ENCODE measurements at regions not wholly inside any gene's neighbourhood (a gene's known extent, or its start where the extent isn't known, plus 50 kb on each side); places are given as distances from the start of the nearest gene placed in this dataset.

- Histone ChIP-seq H3K9me3 (no peaks in the 10 kb centered on the region), H3K27ac (no peak overlapping the region), H3K36me3 (no peaks in the 10 kb centered on the region), H3K4me3 (no peak overlapping the region), H3K4me1 (no peaks in the 10 kb centered on the region), H3K27me3 (no peaks in the 10 kb centered on the region)
- ATAC-seq (no peak), DNase-seq (no peak)
- in situ Hi-C loops (cut with MboI; ENCODE audit: low sequenced_read_pairs in 4 of 4) (loop anchor here in 1 of 4 donors (10.0 to 25.0 kb wide), 3 partner anchors 87 to 909 kb away; partner anchors contain the start of gene PID1), intact Hi-C loops (cut with DNase I; ENCODE audit: low total_unique reads) (no loop called here)
- no peak for TF ChIP-seq CTCF (IDR thresholded peaks at IDR 0.05 in 4 of 5, conservative IDR thresholded peaks at IDR 0.05 in 1 of 5)
- TF ChIP-seq POLR2A (IDR thresholded peaks at IDR 0.05), result no peak
Observed at GRCh38 chr2:228678110-228678509, 496.6 kb upstream of the SPHKAP start.

GRCh38 chr2:228675646-228676045, 494.2 kb upstream of the SPHKAP start:
- ATAC-seq (no peak), DNase-seq (no peak)
- Histone ChIP-seq H3K4me1 (no peaks in the 10 kb centered on the region), H3K9me3 (no peaks in the 10 kb centered on the region), H3K36me3 (no peaks in the 10 kb centered on the region), H3K27me3 (no peaks in the 10 kb centered on the region), H3K27ac (peak overlapping the region in 3 of 4 donors; percentile 22 to 48 (median 39)), H3K4me3 (no peak overlapping the region)
- intact Hi-C loops (cut with DNase I; ENCODE audit: low total_unique reads), result no loop called here
- in situ Hi-C loops (cut with MboI; ENCODE audit: low sequenced_read_pairs in 4 of 4), result loop anchor here in 1 of 4 donors (10.0 to 25.0 kb wide), 3 partner anchors 89 to 912 kb away; partner anchors contain the start of gene PID1
- TF ChIP-seq POLR2A (IDR thresholded peaks at IDR 0.05), result no peak
- TF ChIP-seq CTCF (IDR thresholded peaks at IDR 0.05 in 4 of 5, conservative IDR thresholded peaks at IDR 0.05 in 1 of 5), result no peak

DNA sequence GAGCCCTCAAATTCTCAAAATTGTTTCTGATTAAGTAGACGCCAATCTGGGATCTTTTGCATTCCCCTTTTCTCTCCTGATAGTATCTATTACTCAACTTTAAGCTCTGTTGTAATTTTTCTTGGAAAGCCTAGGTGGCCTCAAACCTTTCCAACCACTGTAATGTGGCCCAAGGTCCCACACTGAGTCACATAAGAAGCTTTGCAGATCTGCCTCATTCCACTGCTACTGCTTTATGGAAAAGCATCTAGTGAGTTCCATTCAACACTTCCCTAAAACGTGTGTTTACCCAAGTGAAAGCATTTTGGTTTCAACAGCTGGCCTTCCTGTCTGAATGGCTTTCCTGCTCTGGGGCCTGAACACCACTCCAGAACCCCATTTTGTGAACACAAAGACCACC, 493.6 kb upstream of the SPHKAP start:
- Histone ChIP-seq H3K4me3 (no peak overlapping the region), H3K27me3 (no peaks in the 10 kb centered on the region), H3K9me3 (no peaks in the 10 kb centered on the region), H3K27ac (peak overlapping the region in 3 of 4 donors; percentile 22 to 48 (median 39)), H3K4me1 (no peaks in the 10 kb centered on the region), H3K36me3 (no peaks in the 10 kb centered on the region)
- intact Hi-C loops (cut with DNase I; ENCODE audit: low total_unique reads), result no loop called here
- ATAC-seq, result peak; percentile 74 to 77
- peak; percentile 18 to 41 for DNase-seq
- in situ Hi-C loops (cut with MboI; ENCODE audit: low sequenced_read_pairs in 4 of 4), result loop anchor here in 1 of 4 donors (10.0 to 25.0 kb wide), 3 partner anchors 90 to 912 kb away; partner anchors contain the start of gene PID1
- TF ChIP-seq CTCF (IDR thresholded peaks at IDR 0.05 in 4 of 5, conservative IDR thresholded peaks at IDR 0.05 in 1 of 5), result no peak
- no peak for TF ChIP-seq POLR2A (IDR thresholded peaks at IDR 0.05)

- Histone ChIP-seq H3K27ac (no peak overlapping the region), H3K27me3 (no peaks in the 10 kb centered on the region), H3K4me3 (no peak overlapping the region), H3K9me3 (no peaks in the 10 kb centered on the region), H3K4me1 (no peaks in the 10 kb centered on the region), H3K36me3 (no peaks in the 10 kb centered on the region)
- no peak for DNase-seq
- TF ChIP-seq POLR2A (IDR thresholded peaks at IDR 0.05) (no peak), CTCF (IDR thresholded peaks at IDR 0.05 in 4 of 5, conservative IDR thresholded peaks at IDR 0.05 in 1 of 5) (no peak)
- in situ Hi-C loops (cut with MboI; ENCODE audit: low sequenced_read_pairs in 4 of 4), result loop anchor here in 3 of 4 donors (10.0 to 25.0 kb wide), 3 partner anchors 91 to 787 kb away; partner anchors contain the start of gene PID1 (in 1 of the 3)
- intact Hi-C loops (cut with DNase I; ENCODE audit: low total_unique reads), result no loop called here
- no peak for ATAC-seq
Observed at GRCh38 chr2:228673876-228674554, 492.5 kb upstream of the SPHKAP start.
